HEK293T (cell line): ENCODE measurements at regions not wholly inside any gene's neighbourhood (a gene's known extent, or its start where the extent isn't known, plus 50 kb on each side); places are given as distances from the start of the nearest gene placed in this dataset.

ENCODE experiments used
- CTCF ChIA-PET: fragments of 350-600 bp; formaldehyde crosslinking; extraction: SDS; loops from one replicate; lab custom pipeline; 2021; ENCODE audit warnings: antibody characterized with exemption, inconsistent platforms; lab: Yijun Ruan, JAX
- POLR2A ChIA-PET: fragments of 350-600 bp; formaldehyde crosslinking; extraction: SDS; loops from one replicate; lab custom pipeline; 2020; ENCODE audit warnings: antibody characterized with exemption, inconsistent platforms; lab: Yijun Ruan, JAX
- DNase-seq: peaks from one replicate; pipeline ENCODE4 v3.0.0; 2012; ENCODE audit warnings: mixed read lengths; ENCODE audit errors: extremely low spot score
- ARNT ChIP-seq: fragments of 450-650 bp; IDR thresholded peaks from 2 replicates; pipeline ENCODE4 v1.6.1; 2017; ENCODE audit warnings: mild to moderate bottlenecking
- BHLHE40 ChIP-seq: fragments of 450-650 bp; IDR thresholded peaks from 2 replicates; pipeline ENCODE4 v1.6.1; 2016; ENCODE audit warnings: mild to moderate bottlenecking, moderate library complexity, borderline replicate concordance
- CTBP1 ChIP-seq: fragments of 450-650 bp; IDR thresholded peaks from 2 replicates; pipeline ENCODE4 v1.6.1; 2016; ENCODE audit warnings: borderline replicate concordance
- ELF4 ChIP-seq: fragments of 450-650 bp; IDR thresholded peaks from 2 replicates; pipeline ENCODE4 v1.6.1; 2017; ENCODE audit warnings: antibody characterized with exemption
- FOXA1 ChIP-seq: fragments of 450-650 bp; IDR thresholded peaks from 2 replicates; pipeline ENCODE4 v1.6.1; 2016; ENCODE audit warnings: mild to moderate bottlenecking
- FOXK2 ChIP-seq: fragments of 450-650 bp; IDR thresholded peaks from 2 replicates; pipeline ENCODE4 v1.6.1; 2016; ENCODE audit warnings: mild to moderate bottlenecking
- FOXM1 ChIP-seq: fragments of 450-650 bp; IDR thresholded peaks from 2 replicates; pipeline ENCODE4 v1.6.1; 2017; ENCODE audit warnings: mild to moderate bottlenecking, borderline replicate concordance
- HDGF ChIP-seq: fragments of 450-650 bp; IDR thresholded peaks from 2 replicates; pipeline ENCODE4 v1.6.1; 2017; ENCODE audit warnings: antibody characterized with exemption, borderline replicate concordance
- L3MBTL2 ChIP-seq: fragments of 450-650 bp; conservative IDR thresholded peaks from 2 replicates; pipeline ENCODE4 v1.6.1; 2016; ENCODE audit warnings: mild to moderate bottlenecking
- LEF1 ChIP-seq: fragments of 450-650 bp; IDR thresholded peaks from 2 replicates; pipeline ENCODE4 v1.6.1; 2017; ENCODE audit warnings: mild to moderate bottlenecking, borderline replicate concordance
- NFRKB ChIP-seq: fragments of 450-650 bp; IDR thresholded peaks from 2 replicates; pipeline ENCODE4 v1.6.1; 2016; ENCODE audit warnings: mild to moderate bottlenecking, moderate library complexity
- SP1 ChIP-seq: fragments of 450-650 bp; IDR thresholded peaks from 2 replicates; pipeline ENCODE4 v1.6.1; 2017
- SUZ12 ChIP-seq: fragments of 450-650 bp; IDR thresholded peaks from 2 replicates; pipeline ENCODE4 v1.6.1; 2016; ENCODE audit warnings: mild to moderate bottlenecking
- TARDBP ChIP-seq: fragments of 450-650 bp; IDR thresholded peaks from 2 replicates; pipeline ENCODE4 v1.6.1; 2016
- ZNF384 ChIP-seq: fragments of 450-650 bp; IDR thresholded peaks from 2 replicates; pipeline ENCODE4 v1.6.1; 2016
- TF ChIP-seq, protein P1 (sequence below): fragments of 450-650 bp; IDR thresholded peaks from 2 replicates; pipeline ENCODE4 v1.6.1; 2016

GRCh38 chr6:12507636-12508035 is 208.9 kb upstream of the PHACTR1 start:
- POLR2A ChIA-PET = no interaction called here
- CTCF ChIA-PET = no interaction called here
- TF ChIP-seq ARNT = no peak
- TF ChIP-seq FOXA1 = no peak
- no peak for DNase-seq

DNA sequence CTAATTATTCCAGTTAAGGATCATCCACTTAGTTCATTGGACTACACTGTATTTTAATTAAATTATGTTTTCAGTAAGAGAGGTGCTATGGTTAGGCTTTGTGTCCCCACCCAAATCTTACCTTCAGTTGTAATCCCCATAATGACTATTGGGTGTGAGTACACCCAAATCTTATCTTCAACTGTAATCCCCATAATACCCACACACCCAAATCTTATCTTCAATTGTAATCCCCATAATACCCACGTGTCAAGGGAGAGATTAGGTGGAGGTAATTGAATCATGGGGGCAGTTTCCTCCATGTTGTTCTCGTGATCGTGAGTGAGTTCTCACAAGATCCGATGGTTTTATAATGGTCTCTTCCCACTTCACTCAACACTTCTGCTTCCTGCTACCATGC is 208.0 kb upstream of the PHACTR1 start:
- POLR2A ChIA-PET = no interaction called here
- DNase-seq = no peak
- CTCF ChIA-PET = no interaction called here
- no peak for TF ChIP-seq ARNT
- no peak for TF ChIP-seq FOXA1

- POLR2A ChIA-PET = no interaction called here
- CTCF ChIA-PET = interaction anchor here (0.7 kb wide), 1 partner anchor 1060 kb away, joined by 3 read pairs; no protein-coding TSS in a partner anchor
- DNase-seq = no peak
- TF ChIP-seq SP1 (no peak), FOXM1 (no peak), LEF1 (no peak), BHLHE40 (no peak), CTBP1 (no peak), ARNT (no peak), NFRKB (no peak), SUZ12 (no peak), FOXA1 (no peak), ELF4 (no peak), TARDBP (no peak)
These were observed 207.5 kb upstream of the PHACTR1 start for GRCh38 chr6:12509060-12509459.

- DNase-seq = no peak
- ChIA-PET POLR2A (no interaction called here), CTCF (no interaction called here)
- TF ChIP-seq TARDBP (no peak), ARNT (no peak), L3MBTL2 (no peak), BHLHE40 (no peak), ZNF384 (no peak), LEF1 (no peak), SP1 (no peak), ELF4 (no peak), SUZ12 (no peak), FOXA1 (no peak), NFRKB (no peak), FOXK2 (no peak), FOXM1 (no peak), CTBP1 (no peak), HDGF (no peak)
- TF ChIP-seq, protein P1, sequence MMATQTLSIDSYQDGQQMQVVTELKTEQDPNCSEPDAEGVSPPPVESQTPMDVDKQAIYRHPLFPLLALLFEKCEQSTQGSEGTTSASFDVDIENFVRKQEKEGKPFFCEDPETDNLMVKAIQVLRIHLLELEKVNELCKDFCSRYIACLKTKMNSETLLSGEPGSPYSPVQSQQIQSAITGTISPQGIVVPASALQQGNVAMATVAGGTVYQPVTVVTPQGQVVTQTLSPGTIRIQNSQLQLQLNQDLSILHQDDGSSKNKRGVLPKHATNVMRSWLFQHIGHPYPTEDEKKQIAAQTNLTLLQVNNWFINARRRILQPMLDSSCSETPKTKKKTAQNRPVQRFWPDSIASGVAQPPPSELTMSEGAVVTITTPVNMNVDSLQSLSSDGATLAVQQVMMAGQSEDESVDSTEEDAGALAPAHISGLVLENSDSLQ = no peak
These were observed 200.5 kb upstream of the PHACTR1 start for GRCh38 chr6:12516070-12516469.

DNA sequence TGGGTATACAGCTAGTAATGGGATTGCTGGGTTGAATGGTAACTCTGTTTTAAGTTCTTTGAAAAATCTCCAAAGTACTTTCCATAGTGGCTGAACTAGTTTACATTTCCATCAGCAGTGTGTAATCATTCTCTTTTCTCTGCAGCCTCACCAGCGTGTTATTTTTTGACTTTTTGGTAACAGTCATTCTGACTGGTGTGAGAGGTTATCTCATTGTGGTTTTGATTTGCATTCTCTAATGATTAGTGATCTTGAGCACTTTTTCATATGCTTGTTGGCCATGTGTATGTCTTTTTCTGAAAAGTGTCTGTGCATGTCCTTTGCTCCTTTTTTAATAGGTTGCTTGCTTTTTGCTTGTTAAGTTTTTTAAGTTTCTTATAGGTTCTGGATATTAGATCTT is 194.2 kb upstream of the PHACTR1 start:
- no peak for DNase-seq
- ChIA-PET POLR2A (no interaction called here), CTCF (no interaction called here)
- no peak for TF ChIP-seq FOXA1
- no peak for TF ChIP-seq SP1
- TF ChIP-seq, protein P1 = no peak
- no peak for TF ChIP-seq HDGF
- TF ChIP-seq BHLHE40 = no peak
- TF ChIP-seq FOXK2 = no peak
- no peak for TF ChIP-seq ZNF384
- TF ChIP-seq LEF1 = no peak
- no peak for TF ChIP-seq L3MBTL2
- no peak for TF ChIP-seq ARNT
- no peak for TF ChIP-seq FOXM1
- TF ChIP-seq NFRKB = no peak
- TF ChIP-seq ELF4 = no peak

DNA sequence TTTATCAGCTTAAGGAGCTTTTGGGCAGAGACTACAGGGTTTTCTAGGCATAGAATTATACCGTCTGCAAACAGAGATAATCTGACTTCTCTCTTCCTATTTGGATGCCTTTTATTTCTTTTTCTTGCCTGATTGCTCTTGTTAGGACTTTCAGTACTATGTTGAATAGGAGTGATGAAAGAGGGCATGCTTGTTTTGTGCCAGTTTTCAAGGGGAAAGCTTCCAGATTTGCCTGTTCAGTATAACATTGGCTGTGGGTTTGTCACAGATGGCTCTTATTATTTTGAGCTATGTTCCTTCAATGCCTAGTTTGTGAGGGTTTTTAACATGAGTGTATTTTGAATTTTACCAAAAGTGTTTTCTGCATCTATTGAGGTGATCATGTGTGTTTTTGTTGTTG is 192.8 kb upstream of the PHACTR1 start:
- TF ChIP-seq SP1 (no peak), HDGF (no peak), FOXM1 (no peak), FOXA1 (no peak), BHLHE40 (no peak), NFRKB (no peak), SUZ12 (no peak), ARNT (no peak), ELF4 (no peak), FOXK2 (no peak), CTBP1 (no peak), ZNF384 (no peak), LEF1 (no peak), TARDBP (no peak), L3MBTL2 (no peak)
- TF ChIP-seq, protein P1 = no peak
- CTCF ChIA-PET = interaction anchor here (0.7 kb wide), 1 partner anchor 19 kb away, joined by 3 read pairs; no protein-coding TSS in a partner anchor
- no peak for DNase-seq
- POLR2A ChIA-PET = no interaction called here

DNA sequence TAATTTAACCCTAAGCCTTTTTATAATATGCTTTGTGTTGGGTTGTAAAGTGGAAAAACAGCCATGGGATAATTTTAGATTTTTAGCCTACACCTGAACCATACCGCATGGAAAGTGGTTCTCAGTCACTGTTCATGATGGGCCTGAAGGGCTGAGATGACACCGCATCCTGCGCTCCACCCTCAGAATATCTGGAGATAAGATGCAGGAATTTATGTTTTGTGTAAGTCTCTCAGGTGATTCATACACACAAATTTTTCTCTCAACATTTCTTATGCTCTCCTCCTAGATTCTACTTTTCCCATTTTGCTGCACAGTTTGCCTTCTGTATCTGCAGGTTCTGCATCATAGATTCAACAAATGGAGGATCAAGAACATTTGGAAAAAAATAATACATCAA is 191.3 kb upstream of the PHACTR1 start:
- ChIA-PET POLR2A (no interaction called here), CTCF (no interaction called here)
- TF ChIP-seq HDGF (no peak), BHLHE40 (no peak), ZNF384 (no peak), FOXA1 (no peak), L3MBTL2 (no peak)
- TF ChIP-seq, protein P1 = no peak
- no peak for DNase-seq
